Frontal cortex (tissue), 3 donors: ENCODE measurements at regions not wholly inside any gene's neighbourhood (a gene's known extent, or its start where the extent isn't known, plus 50 kb on each side); places are given as distances from the start of the nearest gene placed in this dataset.

Experiments used
- DNase-seq, 2 donors: peaks; one replicate each; pipeline ENCODE4 v3.0.0; 2012; ENCODE audit warnings: low spot score in 2 of 2
- FAIRE-seq: peaks from 2 replicates; lab custom pipeline; 2012; peaks lifted over from hg19 to GRCh38; lab: Jason Lieb, UNC
- donor health status: control.
- donor health status: control.
- donor health status: control.

DNA sequence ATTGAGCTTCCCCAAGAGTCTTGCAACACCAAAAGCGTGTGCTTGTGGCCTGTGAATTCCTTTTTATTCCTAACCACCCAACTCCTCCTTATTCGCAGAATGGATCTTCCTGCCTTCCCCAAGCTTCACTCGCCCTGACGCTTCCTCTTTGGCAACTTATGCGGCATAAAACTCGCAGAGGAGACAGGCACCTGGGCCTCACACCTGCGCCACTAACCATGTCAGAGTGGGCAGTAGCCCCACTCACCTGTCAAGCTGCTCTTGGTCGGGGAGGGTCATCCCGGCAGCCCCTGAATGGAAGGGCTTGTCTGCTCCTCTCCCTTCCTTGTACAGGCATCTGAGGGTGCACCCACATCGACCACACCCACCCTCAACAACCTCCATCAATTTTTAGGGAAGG, 106.9 kb upstream of the GPC1 start:
- FAIRE-seq (no peak), DNase-seq (no peak)

DNA sequence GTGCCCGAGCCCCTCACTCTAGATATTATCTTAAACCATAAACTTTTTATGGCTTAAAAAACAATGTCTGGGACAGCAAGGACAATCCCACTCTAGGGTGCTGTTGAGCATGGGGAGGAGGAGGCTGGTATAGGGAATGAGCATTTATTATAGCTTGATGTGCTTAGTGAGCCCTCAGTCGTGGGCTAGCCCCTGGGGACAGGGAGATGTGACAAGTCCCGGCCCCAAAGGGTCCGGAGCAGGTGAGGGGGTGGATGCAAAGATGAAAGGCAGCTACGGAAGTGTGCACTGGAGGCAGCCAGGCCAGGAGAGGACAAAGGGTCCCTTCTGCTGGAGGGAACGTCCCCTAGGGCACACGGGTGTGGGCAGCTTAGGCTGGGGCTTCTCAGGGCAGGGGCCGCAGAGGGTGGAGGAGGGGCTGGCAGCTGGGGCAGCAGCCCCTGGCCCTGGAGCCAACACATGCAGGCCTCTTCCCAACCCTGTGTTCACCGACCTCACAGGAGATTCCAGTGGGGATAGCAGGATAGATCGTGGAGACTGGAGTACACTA, 106.3 kb upstream of the GPC1 start:
- FAIRE-seq (no peak), DNase-seq (no peak)

GRCh38 chr2:240329778-240330177, 105.7 kb upstream of the GPC1 start:
- FAIRE-seq (no peak), DNase-seq (no peak)

- FAIRE-seq: no peak
- DNase-seq: no peak
Measured at GRCh38 chr2:240333985-240334384, 101.5 kb upstream of the GPC1 start.

DNA sequence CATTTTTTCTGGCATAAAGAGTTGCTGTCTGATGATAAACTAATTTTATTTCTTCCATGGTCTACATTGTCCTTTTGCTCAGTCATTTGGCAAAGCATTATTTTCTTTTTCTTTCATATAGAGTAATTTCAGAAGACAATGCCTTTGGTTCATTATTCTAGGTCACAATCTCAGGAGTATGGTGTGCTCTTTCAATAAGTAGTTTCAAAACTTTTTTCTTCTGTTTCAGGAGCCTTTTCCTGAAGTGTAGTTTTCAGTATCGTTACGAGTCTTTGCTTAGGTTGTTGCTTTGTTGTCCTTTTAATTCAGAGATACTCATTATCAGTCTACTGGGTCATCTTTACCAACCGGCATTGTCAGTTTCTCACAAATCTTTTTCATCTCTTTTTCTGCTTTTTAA, 100.4 kb upstream of the GPC1 start:
- DNase-seq (no peak), FAIRE-seq (no peak)

GRCh38 chr2:240336820-240337427, 98.5 kb upstream of the GPC1 start:
- DNase-seq (no peak), FAIRE-seq (no peak)

GRCh38 chr2:240338274-240338673, 97.2 kb upstream of the GPC1 start:
- DNase-seq (no peak), FAIRE-seq (no peak)

GRCh38 chr2:240339411-240340360, 95.8 kb upstream of the GPC1 start:
- peak; percentile 78 to 83 for DNase-seq
- FAIRE-seq: no peak

- FAIRE-seq: no peak
- no peak for DNase-seq
Measured at GRCh38 chr2:240340361-240340761, 95.1 kb upstream of the GPC1 start.

GRCh38 chr2:240341064-240341463, 94.4 kb upstream of the GPC1 start:
- FAIRE-seq: no peak
- DNase-seq: no peak

DNA sequence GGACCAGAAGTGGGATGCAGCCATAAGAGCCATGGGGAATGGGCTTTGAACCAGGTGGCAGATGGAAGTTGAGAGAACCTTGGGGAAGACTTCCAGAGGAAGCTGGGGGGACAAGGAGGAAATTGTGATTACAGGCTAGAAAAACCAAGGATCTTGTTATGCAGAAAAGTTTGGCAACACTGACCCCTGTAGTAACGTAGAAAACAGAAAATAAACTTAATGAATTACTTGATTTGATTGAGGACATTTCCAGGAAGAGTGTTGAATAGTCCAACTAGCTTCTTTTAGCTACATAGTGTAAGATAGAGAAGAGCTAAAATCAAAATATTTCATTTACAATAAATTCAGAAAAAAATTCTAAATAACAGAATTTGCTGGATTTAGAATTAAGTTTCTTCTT, 91.9 kb upstream of the GPC1 start:
- DNase-seq (no peak), FAIRE-seq (peak; percentile 19)

DNA sequence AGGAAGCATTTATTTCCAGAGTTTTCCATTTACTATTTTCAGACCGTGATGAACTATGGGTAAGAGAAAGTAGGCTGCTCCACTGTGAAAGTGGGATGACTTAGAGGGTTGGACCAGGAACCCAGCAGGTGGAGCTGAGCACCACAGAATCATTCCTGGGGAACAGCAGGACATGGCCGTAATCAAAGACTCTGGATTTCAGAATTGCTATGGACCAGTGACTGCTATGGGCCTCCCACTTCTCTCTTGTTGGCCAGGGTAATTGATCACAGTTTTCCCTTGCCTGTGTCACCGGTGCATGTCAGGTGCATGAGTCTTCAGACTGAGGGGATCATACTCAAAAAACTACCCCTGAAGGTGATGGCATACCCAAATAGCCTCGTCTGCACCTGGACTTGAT, 90.6 kb upstream of the GPC1 start:
- DNase-seq (no peak), FAIRE-seq (no peak)

DNA sequence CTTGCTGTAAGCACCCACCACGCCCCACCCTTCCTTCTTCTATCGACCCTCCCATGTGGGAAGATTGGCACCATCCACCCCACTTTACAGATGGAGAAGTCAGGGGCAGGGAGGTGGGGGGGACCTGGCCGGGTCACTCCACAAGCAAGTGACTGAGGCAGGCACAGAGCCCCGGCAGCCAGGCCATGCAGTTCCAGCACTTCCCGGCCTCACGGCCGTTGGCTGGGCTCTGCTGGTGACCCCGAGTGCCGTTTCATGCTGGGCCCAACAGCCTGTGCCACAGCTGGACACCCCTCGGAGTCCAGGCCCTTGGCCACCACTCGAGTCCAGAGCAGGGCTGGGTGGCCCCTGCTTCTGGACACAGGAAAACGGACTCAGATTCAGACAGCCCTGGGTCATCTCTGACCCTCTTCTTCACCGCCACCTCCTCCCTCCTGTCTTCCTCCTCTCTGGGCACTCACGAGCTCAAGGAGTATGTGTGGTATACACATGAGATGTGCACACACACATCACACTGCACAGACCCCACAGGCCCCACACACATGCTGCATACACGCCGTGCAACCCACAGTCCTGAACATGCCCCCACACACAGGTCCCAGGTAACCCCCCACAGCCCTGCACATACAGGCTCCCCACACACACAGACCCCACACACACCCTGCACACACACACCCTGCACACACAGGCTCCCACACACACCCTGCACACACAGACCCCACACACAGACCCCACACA, 89.3 kb upstream of the GPC1 start:
- FAIRE-seq (no peak), DNase-seq (no peak)

DNA sequence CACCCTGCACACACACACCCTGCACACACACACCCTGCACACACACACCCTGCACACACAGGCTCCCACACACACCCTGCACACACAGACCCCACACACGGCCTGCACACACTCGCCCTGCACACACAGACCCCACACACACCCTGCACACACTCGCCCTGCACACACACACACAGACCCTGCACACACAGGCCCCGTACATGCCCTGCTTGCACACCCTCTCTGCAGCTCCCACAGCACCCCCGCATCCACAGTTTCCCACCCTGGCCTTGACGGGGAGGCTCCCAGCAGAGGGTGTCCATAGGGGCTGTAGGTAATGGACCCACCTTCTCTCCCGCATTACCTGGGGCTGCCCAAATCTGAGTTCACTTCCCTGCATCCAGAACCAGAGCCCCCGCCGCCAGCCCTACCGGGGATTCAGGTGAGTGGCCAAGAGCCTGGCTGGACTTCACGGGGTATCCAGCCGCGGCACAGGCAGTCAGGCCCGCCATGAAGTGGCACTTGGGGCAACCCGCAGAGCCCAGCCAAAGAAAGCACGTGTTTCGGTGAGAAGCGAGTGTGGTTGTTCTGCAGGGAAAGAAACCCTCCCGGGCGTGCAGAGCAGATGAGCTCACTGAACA, 88.6 kb upstream of the GPC1 start:
- DNase-seq: no peak
- FAIRE-seq: no peak

DNA sequence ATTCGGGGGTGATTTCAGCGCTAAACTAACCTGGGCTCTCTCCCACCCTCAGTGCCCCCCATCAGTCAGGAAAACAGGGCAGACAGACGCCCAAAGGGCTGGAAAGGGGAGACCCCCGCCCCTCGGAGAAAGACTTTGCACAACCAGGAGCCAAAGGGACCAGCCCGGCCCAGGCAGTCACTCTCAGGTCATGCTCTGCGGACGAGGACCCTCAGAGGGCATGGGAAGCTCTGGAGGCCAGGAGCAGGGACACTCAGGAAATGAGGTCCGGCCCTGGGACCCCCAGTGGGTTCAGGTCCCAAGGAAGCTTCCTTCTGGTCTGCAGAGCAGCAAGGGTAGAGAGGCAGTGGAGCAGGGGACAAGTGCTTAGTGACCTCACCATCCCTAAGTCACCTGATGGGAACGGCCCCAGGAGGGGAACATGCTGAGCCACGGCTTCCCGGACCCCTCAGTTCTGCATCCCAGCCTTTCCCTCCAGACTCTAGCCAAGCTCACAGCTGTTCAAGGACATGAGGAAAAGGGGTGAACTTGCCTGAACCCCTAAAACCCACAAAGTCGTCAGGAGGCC, 88.0 kb upstream of the GPC1 start:
- no peak for DNase-seq

GRCh38 chr2:240347949-240348500, 87.4 kb upstream of the GPC1 start:
- DNase-seq: no peak

More for the DNA sequence above, 88.0 kb upstream of the GPC1 start:
- FAIRE-seq: no peak

GRCh38 chr2:240348522-240348921, 86.9 kb upstream of the GPC1 start:
- FAIRE-seq (no peak), DNase-seq (no peak)

More at GRCh38 chr2:240347949-240348500, 87.4 kb upstream of the GPC1 start:
- no peak for FAIRE-seq

GRCh38 chr2:240349133-240350005, 86.1 kb upstream of the GPC1 start:
- FAIRE-seq (no peak), DNase-seq (no peak)

DNA sequence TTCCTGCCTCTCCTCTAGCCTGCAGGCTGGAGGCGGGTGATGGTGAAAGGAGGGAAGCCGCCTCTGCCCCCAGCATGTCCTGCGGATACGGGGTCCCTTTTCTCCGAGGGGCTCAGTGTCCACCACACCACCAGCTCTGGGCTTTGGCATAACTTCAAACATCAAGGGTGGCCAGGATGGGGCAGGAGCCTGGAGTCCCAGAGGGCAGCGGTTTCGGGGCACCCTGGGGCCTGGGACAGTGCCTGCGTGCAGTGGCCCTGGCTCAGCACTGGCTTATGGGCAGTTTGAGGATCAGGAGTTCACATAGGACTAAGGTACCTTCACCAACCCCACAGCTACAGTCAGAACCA, 85.5 kb upstream of the GPC1 start:
- DNase-seq (no peak), FAIRE-seq (no peak)
